SK-N-SH (cell line): ENCODE measurements at regions not wholly inside any gene's neighbourhood (a gene's known extent, or its start where the extent isn't known, plus 50 kb on each side); places are given as distances from the start of the nearest gene placed in this dataset.

Experiments
- CTCF ChIA-PET: fragments of 300-600, 350-600 bp; formaldehyde crosslinking; extraction: SDS; loops from one replicate; lab custom pipeline; 2021; lab: Yijun Ruan, JAX
- POLR2A ChIA-PET: fragments of 350-600 bp; sonication (Branson Sonifier 250); formaldehyde crosslinking; extraction: SDS; loops from one replicate; lab custom pipeline; 2020; ENCODE audit warnings: antibody characterized with exemption, inconsistent platforms; lab: Yijun Ruan, JAX
- DNase-seq: peaks from one replicate; pipeline ENCODE4 v3.0.0; 2012
- H2AFZ ChIP-seq: fragments of 200-600 bp; sonication (generic); 2 replicates; pipeline ENCODE4 v1.8.1; 2016; ENCODE audit warnings: antibody characterized with exemption, mild to moderate bottlenecking, low read depth
- H3F3A ChIP-seq: fragments of 200-600 bp; sonication (generic); replicated peaks from 2 replicates; pipeline ENCODE3; 2016; ENCODE audit warnings: antibody characterized with exemption, mild to moderate bottlenecking; ENCODE audit not compliant: insufficient read depth
- H3K27ac ChIP-seq, 2 experiments: fragments of 200-500 bp in 1 of 2; fragments of 200-600 bp in 1 of 2; sonication (Bioruptor generic) in 1 of 2; sonication (generic), shearing (Covaris generic) in 1 of 2; 2 replicates each; pipeline versions ENCODE4 v1.5.1 to v1.6.1; 2014 to 2016; ENCODE audit warnings: low read depth in 2 of 2, inconsistent platforms in 1 of 2, low read length in 1 of 2, mild to moderate bottlenecking in 1 of 2, mixed read lengths in 1 of 2
- H3K27me3 ChIP-seq: fragments of 200-600 bp; sonication (generic), shearing (Covaris generic); 2 replicates; pipeline ENCODE4 v1.6.1; 2016; ENCODE audit warnings: mixed run types; ENCODE audit not compliant: insufficient read depth
- H3K36me3 ChIP-seq, 2 experiments: fragments of 200-500 bp in 1 of 2; fragments of 200-600 bp in 1 of 2; sonication (Bioruptor generic) in 1 of 2; sonication (generic) in 1 of 2; replicated peaks in 1 of 2; 2 replicates each; pipeline versions ENCODE3 to v1.5.1; 2014 to 2016; ENCODE audit warnings: low read length in 1 of 2, mild to moderate bottlenecking in 1 of 2; ENCODE audit not compliant: insufficient read depth in 2 of 2, control insufficient read depth in 1 of 2
- H3K4me1 ChIP-seq, 2 experiments: fragments of 200-500 bp in 1 of 2; fragments of 200-600 bp in 1 of 2; sonication (Bioruptor generic) in 1 of 2; sonication (generic), shearing (Covaris generic) in 1 of 2; 2 replicates each; pipeline versions ENCODE4 v1.5.1 to v1.6.1; 2014 to 2016; ENCODE audit warnings: low read depth in 1 of 2, low read length in 1 of 2, mixed run types in 1 of 2; ENCODE audit not compliant: insufficient read depth in 2 of 2, control insufficient read depth in 1 of 2
- H3K4me2 ChIP-seq: fragments of 200-600 bp; sonication (generic), shearing (Covaris generic); 2 replicates; pipeline ENCODE4 v1.6.1; 2017; ENCODE audit warnings: mixed run types
- H3K4me3 ChIP-seq, 2 experiments: fragments of 200-500 bp in 1 of 2; fragments of 200-600 bp in 1 of 2; sonication (Bioruptor generic) in 1 of 2; sonication (generic), shearing (Covaris generic) in 1 of 2; 2 replicates each; pipeline versions ENCODE4 v1.5.1 to v1.8.1; 2014 to 2016; ENCODE audit warnings: low read depth in 2 of 2, inconsistent platforms in 1 of 2, low read length in 1 of 2, mild to moderate bottlenecking in 1 of 2, mixed read lengths in 1 of 2, moderate library complexity in 1 of 2
- H3K79me2 ChIP-seq: fragments of 200-600 bp; sonication (generic); 2 replicates; pipeline ENCODE4 v1.8.1; 2017; ENCODE audit warnings: mild to moderate bottlenecking; ENCODE audit not compliant: insufficient read depth
- H3K9ac ChIP-seq: fragments of 200-600 bp; sonication (generic); 2 replicates; pipeline ENCODE4 v1.6.1; 2017; ENCODE audit warnings: mixed run types
- H3K9me2 ChIP-seq: fragments of 200-600 bp; sonication (generic); 2 replicates; pipeline ENCODE4 v1.6.1; 2017; ENCODE audit warnings: mixed run types
- H3K9me3 ChIP-seq: fragments of 200-600 bp; sonication (generic); 2 replicates; pipeline ENCODE4 v1.6.1; 2017; ENCODE audit warnings: mixed run types, mild to moderate bottlenecking, moderate library complexity
- H4K20me1 ChIP-seq: fragments of 200-600 bp; sonication (generic); 2 replicates; pipeline ENCODE4 v1.6.1; 2017; ENCODE audit warnings: mild to moderate bottlenecking, mixed run types; ENCODE audit not compliant: insufficient read depth
- CHD2 ChIP-seq: fragments of 150-350 bp; IDR thresholded peaks from 2 replicates; pipeline ENCODE4 v1.6.1; 2018; ENCODE audit warnings: low read length; ENCODE audit not compliant: partially characterized antibody
- ELF1 ChIP-seq: IDR thresholded peaks from 2 replicates; pipeline ENCODE4 v1.4.0; 2012
- EP300 ChIP-seq, 2 experiments: IDR thresholded peaks; 2 replicates each; pipeline versions ENCODE4 v1.4.0 to v1.6.1; 2012; ENCODE audit warnings: borderline replicate concordance in 1 of 2, low read depth in 1 of 2, low read length in 1 of 2
- FOSL2 ChIP-seq: IDR thresholded peaks from 2 replicates; pipeline ENCODE4 v1.4.0; 2012; ENCODE audit warnings: low read depth, mild to moderate bottlenecking, moderate library complexity, borderline replicate concordance
- FOXJ3 ChIP-seq: sonication (generic); formaldehyde crosslinking; IDR thresholded peaks from 2 replicates; pipeline ENCODE4 v1.5.1; 2020; ENCODE audit warnings: mild to moderate bottlenecking, missing genetic modification reagents
- GABPA ChIP-seq: IDR thresholded peaks from 2 replicates; pipeline ENCODE4 v1.4.0; 2012; ENCODE audit warnings: low read depth, mild to moderate bottlenecking
- GATA2 ChIP-seq: sonication (generic); formaldehyde crosslinking; IDR thresholded peaks from 2 replicates; pipeline ENCODE4 v1.5.0; 2020; ENCODE audit warnings: mild to moderate bottlenecking, missing genetic modification reagents
- IRF3 ChIP-seq: fragments of 150-350 bp; IDR thresholded peaks from 2 replicates; pipeline ENCODE4 v1.6.1; 2016; ENCODE audit warnings: mild to moderate bottlenecking, low read depth, low read length
- MAX ChIP-seq: IDR thresholded peaks from 2 replicates; pipeline ENCODE4 v1.4.0; 2012; ENCODE audit warnings: low read depth
- MEF2A ChIP-seq: IDR thresholded peaks from 2 replicates; pipeline ENCODE4 v1.4.0; 2012; ENCODE audit warnings: low read depth, borderline replicate concordance
- MXI1 ChIP-seq: IDR thresholded peaks from 2 replicates; pipeline ENCODE4 v1.6.1; 2012; ENCODE audit warnings: mild to moderate bottlenecking, low read depth, low read length, improper control_type of control experiment
- NRF1 ChIP-seq: IDR thresholded peaks from 2 replicates; pipeline ENCODE4 v1.6.1; 2012; ENCODE audit warnings: low read depth, mild to moderate bottlenecking, low read length
- RFX5 ChIP-seq: IDR thresholded peaks from 2 replicates; pipeline ENCODE4 v1.6.1; 2012; ENCODE audit warnings: mild to moderate bottlenecking, improper control_type of control experiment, low read length
- RXRA ChIP-seq: IDR thresholded peaks from 2 replicates; pipeline ENCODE4 v1.4.0; 2012; ENCODE audit warnings: low read depth, mild to moderate bottlenecking, borderline replicate concordance
- SIN3A ChIP-seq: IDR thresholded peaks from 2 replicates; pipeline ENCODE4 v1.6.1; 2012; ENCODE audit warnings: low read depth, mild to moderate bottlenecking, low read length, moderate library complexity, borderline replicate concordance
- SMC3 ChIP-seq: IDR thresholded peaks from 2 replicates; pipeline ENCODE4 v1.6.1; 2012; ENCODE audit warnings: low read depth, low read length, improper control_type of control experiment
- TAF1 ChIP-seq: IDR thresholded peaks from 2 replicates; pipeline ENCODE4 v1.6.1; 2012; ENCODE audit warnings: low read depth, mild to moderate bottlenecking, low read length, moderate library complexity, borderline replicate concordance
- TCF12 ChIP-seq: IDR thresholded peaks from 2 replicates; pipeline ENCODE4 v1.4.0; 2012
- TEAD4 ChIP-seq: IDR thresholded peaks from 2 replicates; pipeline ENCODE4 v1.4.0; 2012; ENCODE audit warnings: mild to moderate bottlenecking, borderline replicate concordance; ENCODE audit not compliant: insufficient read depth
- USF2 ChIP-seq: fragments of 150-350 bp; IDR thresholded peaks from 2 replicates; pipeline ENCODE4 v1.6.1; 2017; ENCODE audit warnings: antibody characterized with exemption, low read length, low read depth, borderline replicate concordance
- WGBS: methylation state at CpG from one replicate; pipeline ENCODE4 v1.1.6; 2017; ENCODE audit warnings: low lambda C conversion rate; 5-methylcytosine and 5-hydroxymethylcytosine counted together
- TF ChIP-seq, protein P1 (sequence below): IDR thresholded peaks from 2 replicates; pipeline ENCODE4 v1.6.1; 2012; ENCODE audit warnings: mild to moderate bottlenecking, low read depth, low read length, moderate library complexity
- TF ChIP-seq, protein P2 (sequence below): IDR thresholded peaks from 2 replicates; pipeline ENCODE4; 2012

- TF ChIP-seq GATA2, result no peak
- no peak for TF ChIP-seq FOSL2
- no peak for TF ChIP-seq GABPA
- TF ChIP-seq RFX5, result no peak
- TF ChIP-seq MEF2A, result no peak
- no peak for TF ChIP-seq TAF1
Measured at GRCh38 chr7:156105337-156106106, 293.3 kb upstream of the SHH start (continued).

- no peak overlapping the region for H3K9ac ChIP-seq
- no peak overlapping the region for H2AFZ ChIP-seq
- no peak overlapping the region for H3K4me2 ChIP-seq
- H3K4me3 ChIP-seq, result no peak overlapping the region
- ChIA-PET POLR2A (no interaction called here), CTCF (no interaction called here)
- H3K9me2 ChIP-seq, result no peaks in the 10 kb centered on the region
- TF ChIP-seq NRF1, result no peak
- TF ChIP-seq EP300 (IDR thresholded peaks at IDR 0.05; ENCODE audit: borderline replicate concordance in 1 of 2, low read depth in 1 of 2, low read length in 1 of 2), result no peak
- no peak for TF ChIP-seq SIN3A
- no peak for TF ChIP-seq MXI1
- TF ChIP-seq, protein P1, sequence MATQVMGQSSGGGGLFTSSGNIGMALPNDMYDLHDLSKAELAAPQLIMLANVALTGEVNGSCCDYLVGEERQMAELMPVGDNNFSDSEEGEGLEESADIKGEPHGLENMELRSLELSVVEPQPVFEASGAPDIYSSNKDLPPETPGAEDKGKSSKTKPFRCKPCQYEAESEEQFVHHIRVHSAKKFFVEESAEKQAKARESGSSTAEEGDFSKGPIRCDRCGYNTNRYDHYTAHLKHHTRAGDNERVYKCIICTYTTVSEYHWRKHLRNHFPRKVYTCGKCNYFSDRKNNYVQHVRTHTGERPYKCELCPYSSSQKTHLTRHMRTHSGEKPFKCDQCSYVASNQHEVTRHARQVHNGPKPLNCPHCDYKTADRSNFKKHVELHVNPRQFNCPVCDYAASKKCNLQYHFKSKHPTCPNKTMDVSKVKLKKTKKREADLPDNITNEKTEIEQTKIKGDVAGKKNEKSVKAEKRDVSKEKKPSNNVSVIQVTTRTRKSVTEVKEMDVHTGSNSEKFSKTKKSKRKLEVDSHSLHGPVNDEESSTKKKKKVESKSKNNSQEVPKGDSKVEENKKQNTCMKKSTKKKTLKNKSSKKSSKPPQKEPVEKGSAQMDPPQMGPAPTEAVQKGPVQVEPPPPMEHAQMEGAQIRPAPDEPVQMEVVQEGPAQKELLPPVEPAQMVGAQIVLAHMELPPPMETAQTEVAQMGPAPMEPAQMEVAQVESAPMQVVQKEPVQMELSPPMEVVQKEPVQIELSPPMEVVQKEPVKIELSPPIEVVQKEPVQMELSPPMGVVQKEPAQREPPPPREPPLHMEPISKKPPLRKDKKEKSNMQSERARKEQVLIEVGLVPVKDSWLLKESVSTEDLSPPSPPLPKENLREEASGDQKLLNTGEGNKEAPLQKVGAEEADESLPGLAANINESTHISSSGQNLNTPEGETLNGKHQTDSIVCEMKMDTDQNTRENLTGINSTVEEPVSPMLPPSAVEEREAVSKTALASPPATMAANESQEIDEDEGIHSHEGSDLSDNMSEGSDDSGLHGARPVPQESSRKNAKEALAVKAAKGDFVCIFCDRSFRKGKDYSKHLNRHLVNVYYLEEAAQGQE, result no peak
- TF ChIP-seq TCF12, result no peak
- no peak for TF ChIP-seq CHD2
- no peak for TF ChIP-seq ELF1
- no peak for TF ChIP-seq USF2
- no peak for TF ChIP-seq SMC3
- TF ChIP-seq FOXJ3 (CRISPR knock-in tag), result no peak
- TF ChIP-seq MAX, result no peak
- no peak for TF ChIP-seq TEAD4
- TF ChIP-seq RXRA, result no peak
- TF ChIP-seq RFX5, result no peak
- TF ChIP-seq, protein P2, sequence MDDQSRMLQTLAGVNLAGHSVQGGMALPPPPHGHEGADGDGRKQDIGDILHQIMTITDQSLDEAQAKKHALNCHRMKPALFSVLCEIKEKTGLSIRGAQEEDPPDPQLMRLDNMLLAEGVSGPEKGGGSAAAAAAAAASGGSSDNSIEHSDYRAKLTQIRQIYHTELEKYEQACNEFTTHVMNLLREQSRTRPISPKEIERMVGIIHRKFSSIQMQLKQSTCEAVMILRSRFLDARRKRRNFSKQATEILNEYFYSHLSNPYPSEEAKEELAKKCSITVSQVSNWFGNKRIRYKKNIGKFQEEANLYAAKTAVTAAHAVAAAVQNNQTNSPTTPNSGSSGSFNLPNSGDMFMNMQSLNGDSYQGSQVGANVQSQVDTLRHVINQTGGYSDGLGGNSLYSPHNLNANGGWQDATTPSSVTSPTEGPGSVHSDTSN, result no peak
- TF ChIP-seq IRF3, result no peak
- TF ChIP-seq TAF1, result no peak
- no peak for DNase-seq
- no peaks in the 10 kb centered on the region for H3K4me1 ChIP-seq
- no peaks in the 10 kb centered on the region for H3F3A ChIP-seq
- no peaks in the 10 kb centered on the region for H3K79me2 ChIP-seq
- no peaks in the 10 kb centered on the region for H3K36me3 ChIP-seq
- peaks cover 65% of the 10 kb centered on the region for H3K27me3 ChIP-seq
- H4K20me1 ChIP-seq, result no peaks in the 10 kb centered on the region
- H3K27ac ChIP-seq, result no peak overlapping the region
- 16% methylated on average over 39 of the region's 39 CpGs for WGBS
- H3K9me3 ChIP-seq, result no peaks in the 10 kb centered on the region
Measured at GRCh38 chr7:156104501-156105336, 292.5 kb upstream of the SHH start.
